ENCODE measurements at regions not wholly inside any gene's neighbourhood (a gene's known extent, or its start where the extent isn't known, plus 50 kb on each side); places are given as distances from the start of the nearest gene placed in this dataset.

GRCh38 chr4:180106997-180107396 lies 2136.2 kb upstream of the TENM3 start:
- no peak for DNase-seq (ENCODE audit: insufficient read length, low spot score)
- TF ChIP-seq POLR2A (IDR thresholded peaks at IDR 0.05; ENCODE audit: low read depth, low read length) = no peak
- no peak for FAIRE-seq

GRCh38 chr4:180116840-180117239 lies 2126.4 kb upstream of the TENM3 start:
- DNase-seq (ENCODE audit: insufficient read length, low spot score) (no peak), FAIRE-seq (no peak)
- TF ChIP-seq POLR2A (IDR thresholded peaks at IDR 0.05; ENCODE audit: low read depth, low read length) = no peak

GRCh38 chr4:180120068-180120467 lies 2123.1 kb upstream of the TENM3 start:
- DNase-seq (ENCODE audit: insufficient read length, low spot score) = no peak
- TF ChIP-seq POLR2A (IDR thresholded peaks at IDR 0.05; ENCODE audit: low read depth, low read length) = no peak
- FAIRE-seq = no peak

- DNase-seq (ENCODE audit: insufficient read length, low spot score) (no peak), FAIRE-seq (no peak)
- no peak for TF ChIP-seq POLR2A (IDR thresholded peaks at IDR 0.05; ENCODE audit: low read depth, low read length)
Measured at GRCh38 chr4:180134091-180134866, 2108.9 kb upstream of the TENM3 start.

- FAIRE-seq = no peak
- DNase-seq (ENCODE audit: insufficient read length, low spot score) = no peak
- no peak for TF ChIP-seq POLR2A (IDR thresholded peaks at IDR 0.05; ENCODE audit: low read depth, low read length)
Measured at GRCh38 chr4:180141734-180142133, 2101.5 kb upstream of the TENM3 start.

- TF ChIP-seq POLR2A (IDR thresholded peaks at IDR 0.05; ENCODE audit: low read depth, low read length) = no peak
- FAIRE-seq (no peak), DNase-seq (ENCODE audit: insufficient read length, low spot score) (no peak)
Measured at GRCh38 chr4:180148737-180149136, 2094.5 kb upstream of the TENM3 start.

GRCh38 chr4:180150818-180151217 lies 2092.4 kb upstream of the TENM3 start:
- FAIRE-seq (no peak), DNase-seq (ENCODE audit: insufficient read length, low spot score) (no peak)
- TF ChIP-seq POLR2A (IDR thresholded peaks at IDR 0.05; ENCODE audit: low read depth, low read length) = no peak

GRCh38 chr4:180152831-180153230 lies 2090.4 kb upstream of the TENM3 start:
- no peak for FAIRE-seq
- TF ChIP-seq POLR2A (IDR thresholded peaks at IDR 0.05; ENCODE audit: low read depth, low read length) = no peak
- no peak for DNase-seq (ENCODE audit: insufficient read length, low spot score)

- no peak for TF ChIP-seq POLR2A (IDR thresholded peaks at IDR 0.05; ENCODE audit: low read depth, low read length)
- FAIRE-seq = no peak
- DNase-seq (ENCODE audit: insufficient read length, low spot score) = no peak
Measured at GRCh38 chr4:180153587-180153986, 2089.6 kb upstream of the TENM3 start.

GRCh38 chr4:180156684-180157083 lies 2086.5 kb upstream of the TENM3 start:
- no peak for FAIRE-seq
- TF ChIP-seq POLR2A (IDR thresholded peaks at IDR 0.05; ENCODE audit: low read depth, low read length) = no peak
- DNase-seq (ENCODE audit: insufficient read length, low spot score) = no peak

GRCh38 chr4:180160195-180160983 lies 2082.8 kb upstream of the TENM3 start:
- no peak for FAIRE-seq
- TF ChIP-seq POLR2A (IDR thresholded peaks at IDR 0.05; ENCODE audit: low read depth, low read length) = no peak
- no peak for DNase-seq (ENCODE audit: insufficient read length, low spot score)

- DNase-seq (ENCODE audit: insufficient read length, low spot score) = no peak
- FAIRE-seq = peak; percentile 61
- no peak for TF ChIP-seq POLR2A (IDR thresholded peaks at IDR 0.05; ENCODE audit: low read depth, low read length)
Measured at GRCh38 chr4:180164799-180165198, 2078.4 kb upstream of the TENM3 start.

GRCh38 chr4:180169394-180169793 lies 2073.8 kb upstream of the TENM3 start:
- DNase-seq (ENCODE audit: insufficient read length, low spot score) (no peak), FAIRE-seq (no peak)
- TF ChIP-seq POLR2A (IDR thresholded peaks at IDR 0.05; ENCODE audit: low read depth, low read length) = no peak

- no peak for TF ChIP-seq POLR2A (IDR thresholded peaks at IDR 0.05; ENCODE audit: low read depth, low read length)
- DNase-seq (ENCODE audit: insufficient read length, low spot score) (no peak), FAIRE-seq (no peak)
Measured at GRCh38 chr4:180169966-180170365, 2073.2 kb upstream of the TENM3 start.

- TF ChIP-seq POLR2A (IDR thresholded peaks at IDR 0.05; ENCODE audit: low read depth, low read length) = no peak
- no peak for FAIRE-seq
- no peak for DNase-seq (ENCODE audit: insufficient read length, low spot score)
Measured at GRCh38 chr4:180179146-180179545, 2064.1 kb upstream of the TENM3 start.
